Neural crest cell (in vitro differentiated cells): ENCODE measurements at regions not wholly inside any gene's neighbourhood (a gene's known extent, or its start where the extent isn't known, plus 50 kb on each side); places are given as distances from the start of the nearest gene placed in this dataset.

Source experiments
- DNase-seq: peaks from one replicate; pipeline ENCODE4 v3.0.0; 2021; ENCODE audit warnings: low read depth, mixed read lengths, low spot score
- H3K27ac Mint-ChIP-seq: one replicate; pipeline ENCODE4 v1.8.0; 2021; ENCODE audit warnings: mild to moderate bottlenecking, mixed read lengths; ENCODE audit not compliant: unreplicated experiment
- H3K27me3 Mint-ChIP-seq: 2 replicates; pipeline ENCODE4 v1.8.0; 2021; ENCODE audit warnings: low read depth, mild to moderate bottlenecking, mixed read lengths
- H3K36me3 Mint-ChIP-seq: 2 replicates; pipeline ENCODE4 v1.8.0; 2021; ENCODE audit warnings: low read depth, mild to moderate bottlenecking, mixed read lengths
- H3K4me1 Mint-ChIP-seq: 2 replicates; pipeline ENCODE4 v1.8.0; 2021; ENCODE audit warnings: mixed read lengths
- H3K4me3 Mint-ChIP-seq: one replicate; pipeline ENCODE4 v1.8.0; 2021; ENCODE audit warnings: mild to moderate bottlenecking, mixed read lengths
- H3K9me3 Mint-ChIP-seq: 2 replicates; pipeline ENCODE4 v1.8.0; 2021; ENCODE audit warnings: mixed read lengths
- CTCF ChIP-seq: fragments of 200-600 bp; sonication (generic); conservative IDR thresholded peaks from 2 replicates; pipeline ENCODE4 v1.5.0; 2021; ENCODE audit warnings: antibody characterized with exemption, mild to moderate bottlenecking

GRCh38 chr9:8134635-8135034 lies 335.1 kb upstream of the DMAC1 start:
- no peak overlapping the region for H3K27ac Mint-ChIP-seq

GRCh38 chr9:8133606-8134005 lies 334.0 kb upstream of the DMAC1 start:
- no peak overlapping the region for H3K4me3 Mint-ChIP-seq
- H3K27ac Mint-ChIP-seq: no peak overlapping the region
- peaks cover 8% of the 10 kb centered on the region for H3K4me1 Mint-ChIP-seq
- no peak for TF ChIP-seq CTCF
- no peak for DNase-seq
- H3K27me3 Mint-ChIP-seq: no peaks in the 10 kb centered on the region
- H3K36me3 Mint-ChIP-seq: no peaks in the 10 kb centered on the region
- no peaks in the 10 kb centered on the region for H3K9me3 Mint-ChIP-seq

More at GRCh38 chr9:8134635-8135034, 335.1 kb upstream of the DMAC1 start:
- peaks cover 8% of the 10 kb centered on the region for H3K4me1 Mint-ChIP-seq
- H3K27me3 Mint-ChIP-seq: no peaks in the 10 kb centered on the region
- no peaks in the 10 kb centered on the region for H3K36me3 Mint-ChIP-seq
- TF ChIP-seq CTCF: no peak
- DNase-seq: no peak
- H3K9me3 Mint-ChIP-seq: no peaks in the 10 kb centered on the region
- H3K4me3 Mint-ChIP-seq: no peak overlapping the region

- Mint-ChIP-seq H3K4me1 (peaks cover 5% of the 10 kb centered on the region), H3K27me3 (no peaks in the 10 kb centered on the region), H3K36me3 (no peaks in the 10 kb centered on the region), H3K9me3 (peaks cover 7% of the 10 kb centered on the region), H3K27ac (no peak overlapping the region), H3K4me3 (no peak overlapping the region)
- TF ChIP-seq CTCF: no peak
- DNase-seq: no peak
Observed at GRCh38 chr9:8115570-8115969, 316.0 kb upstream of the DMAC1 start.

GRCh38 chr9:8114826-8115225 lies 315.2 kb upstream of the DMAC1 start:
- no peak for TF ChIP-seq CTCF
- DNase-seq: no peak
- Mint-ChIP-seq H3K4me1 (peaks cover 6% of the 10 kb centered on the region), H3K9me3 (peaks cover 7% of the 10 kb centered on the region), H3K4me3 (no peak overlapping the region), H3K36me3 (no peaks in the 10 kb centered on the region), H3K27ac (no peak overlapping the region), H3K27me3 (no peaks in the 10 kb centered on the region)

- Mint-ChIP-seq H3K27me3 (no peaks in the 10 kb centered on the region), H3K4me3 (no peak overlapping the region), H3K4me1 (peaks cover 22% of the 10 kb centered on the region), H3K36me3 (peaks cover 7% of the 10 kb centered on the region), H3K9me3 (peaks cover 5% of the 10 kb centered on the region), H3K27ac (no peak overlapping the region)
- TF ChIP-seq CTCF: no peak
- DNase-seq: no peak
Observed at GRCh38 chr9:8106362-8106761, 306.8 kb upstream of the DMAC1 start.

- Mint-ChIP-seq H3K27me3 (no peaks in the 10 kb centered on the region), H3K9me3 (peaks cover 20% of the 10 kb centered on the region), H3K36me3 (peaks cover 11% of the 10 kb centered on the region), H3K4me1 (peaks cover 9% of the 10 kb centered on the region), H3K27ac (no peak overlapping the region), H3K4me3 (no peak overlapping the region)
- TF ChIP-seq CTCF: no peak
- no peak for DNase-seq
Observed at GRCh38 chr9:8101607-8102006, 302.0 kb upstream of the DMAC1 start.
